ENCODE measurements at regions not wholly inside any gene's neighbourhood (a gene's known extent, or its start where the extent isn't known, plus 50 kb on each side); places are given as distances from the start of the nearest gene placed in this dataset.

DNA sequence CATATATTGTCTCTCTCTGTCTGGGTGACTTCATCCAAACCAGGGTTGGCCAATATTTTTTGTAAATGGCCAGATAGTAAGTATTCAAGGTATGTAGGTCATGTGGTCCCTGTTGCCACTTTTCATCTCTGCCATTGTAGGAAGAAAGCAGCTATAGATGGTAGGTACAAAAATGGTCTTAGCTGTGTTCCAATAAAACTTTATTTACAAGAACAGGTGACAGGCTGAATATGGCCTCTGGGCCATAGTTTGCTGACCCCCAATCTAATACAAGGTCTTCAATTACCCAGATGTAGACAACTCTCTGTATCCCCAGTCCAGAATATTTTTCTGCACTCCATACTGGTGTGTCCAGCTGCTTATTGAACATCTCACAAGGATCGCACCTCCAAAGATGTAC is 166.2 kb upstream of the FZD8 start:
- Histone ChIP-seq H3K4me1 (no peaks in the 10 kb centered on the region), H3K4me3 (no peak overlapping the region), H3K27me3 (no peaks in the 10 kb centered on the region), H3K9me3 (no peaks in the 10 kb centered on the region), H3K27ac (no peak overlapping the region), H3K36me3 (no peaks in the 10 kb centered on the region)
- no peak for TF ChIP-seq EP300 (IDR thresholded peaks at IDR 0.05)
- TF ChIP-seq, protein P1, sequence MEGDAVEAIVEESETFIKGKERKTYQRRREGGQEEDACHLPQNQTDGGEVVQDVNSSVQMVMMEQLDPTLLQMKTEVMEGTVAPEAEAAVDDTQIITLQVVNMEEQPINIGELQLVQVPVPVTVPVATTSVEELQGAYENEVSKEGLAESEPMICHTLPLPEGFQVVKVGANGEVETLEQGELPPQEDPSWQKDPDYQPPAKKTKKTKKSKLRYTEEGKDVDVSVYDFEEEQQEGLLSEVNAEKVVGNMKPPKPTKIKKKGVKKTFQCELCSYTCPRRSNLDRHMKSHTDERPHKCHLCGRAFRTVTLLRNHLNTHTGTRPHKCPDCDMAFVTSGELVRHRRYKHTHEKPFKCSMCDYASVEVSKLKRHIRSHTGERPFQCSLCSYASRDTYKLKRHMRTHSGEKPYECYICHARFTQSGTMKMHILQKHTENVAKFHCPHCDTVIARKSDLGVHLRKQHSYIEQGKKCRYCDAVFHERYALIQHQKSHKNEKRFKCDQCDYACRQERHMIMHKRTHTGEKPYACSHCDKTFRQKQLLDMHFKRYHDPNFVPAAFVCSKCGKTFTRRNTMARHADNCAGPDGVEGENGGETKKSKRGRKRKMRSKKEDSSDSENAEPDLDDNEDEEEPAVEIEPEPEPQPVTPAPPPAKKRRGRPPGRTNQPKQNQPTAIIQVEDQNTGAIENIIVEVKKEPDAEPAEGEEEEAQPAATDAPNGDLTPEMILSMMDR (IDR thresholded peaks at IDR 0.05): no peak
- no peak for TF ChIP-seq POLR2AphosphoS5 (IDR thresholded peaks at IDR 0.05)
- no peak for TF ChIP-seq POLR2A (IDR thresholded peaks at IDR 0.05)
- no peak for ATAC-seq (ENCODE audit: low FRiP score in 2 of 2)
- DNase-seq: no peak
- 83 to 100% methylated on average over 1 of the region's 1 CpG for WGBS, 2 donors

DNA sequence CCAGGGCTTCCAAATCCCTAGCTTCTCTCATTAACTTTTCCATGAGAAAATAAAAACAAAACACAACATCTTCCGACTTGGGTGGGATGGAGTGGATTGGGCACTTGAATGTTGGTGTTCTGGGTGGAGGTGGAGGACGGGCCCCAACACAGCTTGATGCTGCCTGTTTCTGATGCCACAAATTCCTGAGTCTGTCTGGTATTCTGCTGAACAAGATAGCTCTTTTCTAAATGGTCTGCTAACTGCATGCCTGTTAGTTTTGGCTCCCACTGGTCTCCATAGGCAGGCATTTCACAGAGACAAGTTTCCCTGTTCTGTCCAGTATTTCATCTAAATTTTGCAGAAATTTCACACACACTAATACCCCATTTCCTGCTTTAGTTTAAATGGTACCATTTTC is 160.9 kb upstream of the FZD8 start:
- Histone ChIP-seq H3K4me1 (no peaks in the 10 kb centered on the region), H3K9me3 (no peaks in the 10 kb centered on the region), H3K4me3 (no peak overlapping the region), H3K27ac (no peak overlapping the region), H3K36me3 (no peaks in the 10 kb centered on the region), H3K27me3 (no peaks in the 10 kb centered on the region)
- ATAC-seq (ENCODE audit: low FRiP score in 2 of 2) (no peak), DNase-seq (no peak)
- TF ChIP-seq, protein P1 (IDR thresholded peaks at IDR 0.05): no peak
- TF ChIP-seq EP300 (IDR thresholded peaks at IDR 0.05) (no peak), POLR2A (IDR thresholded peaks at IDR 0.05) (no peak), POLR2AphosphoS5 (IDR thresholded peaks at IDR 0.05) (no peak)
- WGBS, 2 donors: 91 to 92% methylated on average over 2 of the region's 2 CpGs

DNA sequence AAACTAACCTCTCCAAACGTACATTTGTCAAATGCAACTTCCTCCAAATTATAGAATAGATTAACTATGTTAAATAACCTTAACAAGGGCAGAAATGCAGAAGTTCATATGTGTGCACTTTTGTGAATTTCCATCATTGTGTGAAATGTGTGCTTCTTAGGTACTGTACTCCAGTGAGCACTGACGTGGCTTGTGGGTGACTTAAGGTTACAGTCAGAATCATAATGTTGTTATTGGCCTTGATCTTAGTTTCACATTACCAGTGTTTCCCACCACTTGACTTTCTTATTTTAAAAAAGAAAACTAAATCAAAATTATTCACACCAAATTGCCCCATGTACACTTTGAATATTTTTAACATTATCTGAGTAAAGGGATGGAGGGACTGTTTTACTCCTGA is 155.1 kb upstream of the FZD8 start:
- TF ChIP-seq EP300 (IDR thresholded peaks at IDR 0.05): no peak
- TF ChIP-seq POLR2AphosphoS5 (IDR thresholded peaks at IDR 0.05): no peak
- no peak overlapping the region for H3K4me3 ChIP-seq
- DNase-seq (no peak), ATAC-seq (ENCODE audit: low FRiP score in 2 of 2) (no peak)
- H3K27ac ChIP-seq: no peak overlapping the region
- no peaks in the 10 kb centered on the region for H3K27me3 ChIP-seq
- 68 to 80% methylated on average over 2 of the region's 2 CpGs for WGBS, 2 donors
- H3K9me3 ChIP-seq: no peaks in the 10 kb centered on the region
- no peaks in the 10 kb centered on the region for H3K4me1 ChIP-seq
- no peaks in the 10 kb centered on the region for H3K36me3 ChIP-seq

DNA sequence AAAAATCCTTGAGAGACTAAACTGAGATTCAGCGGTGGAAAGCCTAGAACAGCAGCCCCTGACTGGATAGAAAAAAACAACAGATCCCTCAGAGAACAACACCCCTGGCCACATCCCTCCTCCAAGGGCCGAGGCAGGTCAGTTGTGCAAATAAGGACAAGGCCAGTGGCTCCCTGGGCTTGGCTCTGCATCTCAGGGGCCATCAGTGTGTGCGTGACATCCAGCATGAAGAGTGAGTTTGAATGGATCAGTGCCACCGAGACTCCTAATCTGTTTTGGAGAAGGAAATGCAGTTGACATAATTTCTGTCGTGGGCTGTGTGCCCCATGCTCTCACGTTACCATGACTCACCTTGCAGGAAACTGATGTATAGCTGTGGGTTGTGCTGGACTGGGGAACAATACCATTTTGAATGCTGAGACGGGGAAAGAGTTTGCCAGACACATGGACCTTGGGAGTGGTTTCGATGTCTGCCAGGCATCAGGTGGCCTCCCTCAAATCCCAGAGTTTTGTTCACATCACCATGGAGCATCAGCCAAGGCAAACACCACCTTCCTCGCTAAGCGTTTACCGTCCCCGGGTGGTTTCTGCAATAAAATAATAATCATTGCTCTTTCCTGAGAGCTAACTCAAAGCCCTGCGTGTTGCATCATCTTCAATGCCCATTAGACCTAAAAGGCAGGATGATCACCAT is 153.2 kb upstream of the FZD8 start:
- Histone ChIP-seq H3K36me3 (no peaks in the 10 kb centered on the region), H3K4me1 (no peaks in the 10 kb centered on the region), H3K9me3 (no peaks in the 10 kb centered on the region), H3K27ac (no peak overlapping the region), H3K27me3 (no peaks in the 10 kb centered on the region), H3K4me3 (no peak overlapping the region)
- DNase-seq (no peak), ATAC-seq (ENCODE audit: low FRiP score in 2 of 2) (no peak)
- TF ChIP-seq, protein P1 (IDR thresholded peaks at IDR 0.05): no peak
- TF ChIP-seq EP300 (IDR thresholded peaks at IDR 0.05): no peak
- TF ChIP-seq POLR2A (IDR thresholded peaks at IDR 0.05): no peak
- no peak for TF ChIP-seq POLR2AphosphoS5 (IDR thresholded peaks at IDR 0.05)
- 71 to 78% methylated on average over 13 of the region's 13 CpGs for WGBS, 2 donors

DNA sequence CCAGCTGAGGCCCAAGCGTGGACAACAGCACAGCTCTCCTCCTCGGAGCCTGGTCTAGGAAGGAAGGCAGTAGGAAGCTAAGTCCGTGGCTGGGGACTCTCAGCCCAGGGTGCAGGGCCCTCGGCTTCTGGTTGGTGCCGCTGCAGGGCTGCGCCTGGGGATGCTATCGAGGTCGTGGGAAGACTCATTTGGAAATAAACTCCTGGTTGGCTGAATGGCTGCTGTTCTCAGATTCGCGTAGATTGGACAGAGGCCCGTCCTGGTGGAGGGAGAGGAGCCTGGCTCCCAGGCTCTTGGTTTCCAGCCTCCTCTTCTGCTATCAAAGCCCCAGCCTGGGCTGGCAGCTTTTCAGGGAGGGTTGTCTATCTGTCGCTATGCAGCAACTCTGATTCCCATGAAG is 152.6 kb upstream of the FZD8 start:
- TF ChIP-seq, protein P1 (IDR thresholded peaks at IDR 0.05): no peak
- TF ChIP-seq EP300 (IDR thresholded peaks at IDR 0.05): no peak
- TF ChIP-seq POLR2A (IDR thresholded peaks at IDR 0.05): no peak
- no peak for TF ChIP-seq POLR2AphosphoS5 (IDR thresholded peaks at IDR 0.05)
- H3K27ac ChIP-seq: no peak overlapping the region
- ATAC-seq (ENCODE audit: low FRiP score in 2 of 2) (no peak), DNase-seq (peak in 1 of 2 donors; percentile 46)
- H3K27me3 ChIP-seq: no peaks in the 10 kb centered on the region
- no peak overlapping the region for H3K4me3 ChIP-seq
- 86 to 93% methylated on average over 1 to 10 of the region's 12 CpGs for WGBS, 2 donors
- H3K4me1 ChIP-seq: no peaks in the 10 kb centered on the region
- no peaks in the 10 kb centered on the region for H3K9me3 ChIP-seq
- H3K36me3 ChIP-seq: no peaks in the 10 kb centered on the region

Measured in upper lobe of left lung (tissue), 6 donors.